Lung (tissue), 11 donors: ENCODE measurements at regions not wholly inside any gene's neighbourhood (a gene's known extent, or its start where the extent isn't known, plus 50 kb on each side); places are given as distances from the start of the nearest gene placed in this dataset.
"Not testable (repeated sequence)": the region's sequence is repeated elsewhere in the genome, so short reads cannot be mapped to it uniquely, and the experiment has no call there.

ENCODE experiments used
- ATAC-seq: fragments of 200-7000 bp; cut with Tn5 transposase; one replicate; pipeline ENCODE4 v1.9.1; 2020; ENCODE audit warnings: moderate number of reproducible peaks; ENCODE audit not compliant: insufficient read depth, low FRiP score
- DNase-seq, 3 donors: peaks; one replicate each; pipeline ENCODE4 v3.0.0-alpha.2; 2013 to 2017
- H3K27ac ChIP-seq, 2 donors: one replicate each; pipeline ENCODE4 v1.5.1; 2013; ENCODE audit warnings: mild to moderate bottlenecking in 2 of 2, moderate library complexity in 2 of 2, control low read depth in 1 of 2, inconsistent platforms in 1 of 2, low read depth in 1 of 2, low read length in 1 of 2
- H3K27me3 ChIP-seq, 3 donors: one replicate each; pipeline ENCODE4 v1.5.1; 2013; ENCODE audit warnings: low read length in 2 of 3; ENCODE audit not compliant: control insufficient read depth in 3 of 3, insufficient read depth in 3 of 3
- H3K36me3 ChIP-seq, 4 donors: one replicate each; pipeline ENCODE4 v1.5.1; 2013; ENCODE audit warnings: low read length in 4 of 4, mild to moderate bottlenecking in 1 of 4, moderate library complexity in 1 of 4; ENCODE audit not compliant: control insufficient read depth in 4 of 4, insufficient read depth in 4 of 4
- H3K4me1 ChIP-seq, 5 donors: one replicate each; pipeline ENCODE4 v1.5.1; 2013; ENCODE audit warnings: low read length in 5 of 5, mild to moderate bottlenecking in 2 of 5, moderate library complexity in 1 of 5; ENCODE audit not compliant: control insufficient read depth in 5 of 5, insufficient read depth in 5 of 5
- H3K4me3 ChIP-seq: one replicate; pipeline ENCODE4 v1.5.1; 2013; ENCODE audit warnings: mild to moderate bottlenecking, control low read depth, moderate library complexity
- H3K9ac ChIP-seq, 2 donors: one replicate each; pipeline ENCODE4 v1.5.1; 2013; ENCODE audit warnings: low read length in 2 of 2, control low read depth in 1 of 2; ENCODE audit not compliant: insufficient read depth in 1 of 2
- H3K9me3 ChIP-seq, 4 donors: one replicate each; pipeline ENCODE4 v1.5.1; 2013; ENCODE audit warnings: low read length in 3 of 4, mild to moderate bottlenecking in 1 of 4, moderate library complexity in 1 of 4; ENCODE audit not compliant: control insufficient read depth in 4 of 4, insufficient read depth in 3 of 4
- CTCF ChIP-seq: IDR thresholded peaks from 2 replicates; pipeline ENCODE4 v1.5.1; 2012; ENCODE audit warnings: mild to moderate bottlenecking; ENCODE audit errors: control extremely low read depth, extremely low read depth
- WGBS, 2 donors: extraction: QIAGEN DNeasy Blood & Tissue Kit; methylation state at CpG; one replicate each; pipeline ENCODE4 v1.1.7; 2013; 5-methylcytosine and 5-hydroxymethylcytosine counted together
- donor health status: control.
- donor health status: control.
- donor health status: Bipolar disorder and iron deficiency.
- donor health status: healthy.
- donor health status: DM: yes; HTN: yes; CAD: no.

DNA sequence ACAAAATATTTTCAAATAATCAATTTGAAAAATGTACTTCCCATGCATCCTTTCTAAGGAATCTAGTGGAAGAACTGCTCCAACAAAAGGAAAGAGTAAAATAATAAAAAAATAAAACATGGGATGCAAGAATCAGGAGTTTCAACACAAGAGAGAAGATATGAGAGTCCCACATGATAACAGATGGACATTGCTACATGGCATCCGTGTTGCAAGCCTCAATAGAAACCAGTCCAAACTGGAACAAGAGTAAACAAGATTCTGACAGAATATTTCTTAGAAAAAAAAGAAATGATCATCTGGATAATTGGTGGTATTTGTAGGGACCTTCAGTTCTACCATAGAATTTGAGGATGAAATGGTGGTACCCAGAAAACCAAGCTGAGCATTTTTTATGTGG, 186.8 kb downstream of the FRK start:
- Histone ChIP-seq H3K27me3 (peaks cover 0 to 3% (median 0%) of the 10 kb centered on the region in 3 donors), H3K4me3 (no peak overlapping the region), H3K4me1 (no peaks in the 10 kb centered on the region), H3K9ac (no peak overlapping the region), H3K36me3 (no peaks in the 10 kb centered on the region), H3K27ac (no peak overlapping the region), H3K9me3 (no peaks in the 10 kb centered on the region)
- DNase-seq = no peak
- ATAC-seq = no peak
- no peak for TF ChIP-seq CTCF
- 66 to 97% methylated on average over 1 of the region's 1 CpG for WGBS, 2 donors

DNA sequence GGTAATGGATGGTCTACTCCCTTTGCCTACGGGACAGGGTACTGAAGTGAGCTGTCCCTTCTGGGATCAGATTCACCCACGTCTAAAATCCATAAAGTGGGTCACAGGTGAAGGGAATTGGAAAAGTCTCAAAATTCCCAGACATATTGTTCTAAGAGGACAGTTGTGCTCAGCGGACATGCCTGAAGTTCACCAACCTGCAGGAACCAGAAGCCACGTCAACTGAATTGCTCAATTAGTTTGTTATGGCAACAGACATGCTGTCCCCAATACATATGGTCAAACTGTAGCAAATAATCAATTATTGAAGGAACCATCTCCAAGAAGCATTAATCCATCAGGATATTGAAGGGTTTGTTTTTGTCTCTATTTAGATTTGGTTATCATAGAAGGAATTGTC, 190.2 kb downstream of the FRK start:
- H3K27ac ChIP-seq = no peak overlapping the region
- 54 to 84% methylated on average over 4 of the region's 4 CpGs for WGBS, 2 donors
- no peaks in the 10 kb centered on the region for H3K9me3 ChIP-seq
- no peak overlapping the region for H3K9ac ChIP-seq
- H3K36me3 ChIP-seq = no peaks in the 10 kb centered on the region
- no peak for ATAC-seq
- H3K27me3 ChIP-seq = peaks cover 0 to 3% (median 0%) of the 10 kb centered on the region in 3 donors
- no peak for TF ChIP-seq CTCF
- no peaks in the 10 kb centered on the region for H3K4me1 ChIP-seq
- no peak for DNase-seq
- no peak overlapping the region for H3K4me3 ChIP-seq

GRCh38 chr6:115865914-115866313, 194.8 kb downstream of the FRK start:
- Histone ChIP-seq H3K27ac (no peak overlapping the region), H3K4me1 (no peaks in the 10 kb centered on the region), H3K4me3 (no peak overlapping the region), H3K27me3 (no peaks in the 10 kb centered on the region), H3K9ac (no peak overlapping the region), H3K36me3 (no peaks in the 10 kb centered on the region), H3K9me3 (no peaks in the 10 kb centered on the region)
- TF ChIP-seq CTCF = no peak
- DNase-seq = no peak
- 89 to 91% methylated on average over 2 of the region's 2 CpGs for WGBS, 2 donors
- no peak for ATAC-seq

GRCh38 chr6:115863211-115863610, 197.5 kb downstream of the FRK start:
- Histone ChIP-seq H3K27me3 (no peaks in the 10 kb centered on the region), H3K9me3 (no peaks in the 10 kb centered on the region), H3K4me3 (no peak overlapping the region), H3K9ac (no peak overlapping the region), H3K4me1 (no peaks in the 10 kb centered on the region), H3K27ac (no peak overlapping the region), H3K36me3 (no peaks in the 10 kb centered on the region)
- ATAC-seq = no peak
- no peak for DNase-seq
- no peak for TF ChIP-seq CTCF

GRCh38 chr6:115861658-115862057, 199.0 kb downstream of the FRK start:
- WGBS, 2 donors = 61 to 67% methylated on average over 2 of the region's 2 CpGs

DNA sequence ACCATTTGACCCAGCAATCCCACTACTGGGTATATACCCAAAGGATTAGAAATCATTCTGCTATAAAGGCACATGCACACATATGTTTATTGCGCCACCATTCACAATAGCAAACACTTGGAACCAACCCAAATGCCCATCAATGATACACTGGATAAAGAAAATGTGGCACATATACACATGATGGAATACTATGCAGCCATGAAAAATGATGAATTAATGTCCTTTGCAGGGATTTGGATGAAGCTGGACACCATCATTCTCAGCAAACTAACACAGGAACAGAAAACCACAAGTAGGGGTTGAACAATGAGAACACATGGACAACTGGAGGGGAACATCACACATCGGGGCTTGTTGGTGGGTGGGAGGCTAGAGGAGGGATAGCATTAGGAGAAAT, 201.1 kb downstream of the FRK start:
- not testable (repeated sequence) for H3K27ac ChIP-seq, ATAC-seq
- WGBS, 2 donors = 96 to 100% methylated on average over 2 of the region's 2 CpGs

More at GRCh38 chr6:115861658-115862057, 199.0 kb downstream of the FRK start:
- not testable (repeated sequence) for H3K27ac ChIP-seq, H3K9me3 ChIP-seq, H3K36me3 ChIP-seq, ATAC-seq, H3K27me3 ChIP-seq, DNase-seq, H3K4me3 ChIP-seq, H3K9ac ChIP-seq, H3K4me1 ChIP-seq

More for the DNA sequence above, 201.1 kb downstream of the FRK start:
- not testable (repeated sequence) for DNase-seq, H3K36me3 ChIP-seq, H3K4me3 ChIP-seq, H3K9me3 ChIP-seq, H3K4me1 ChIP-seq, H3K27me3 ChIP-seq, H3K9ac ChIP-seq
